IMR-90 (cell line): ENCODE measurements at regions not wholly inside any gene's neighbourhood (a gene's known extent, or its start where the extent isn't known, plus 50 kb on each side); places are given as distances from the start of the nearest gene placed in this dataset.

ENCODE experiments used
- CEBPB ChIP-seq: IDR thresholded peaks from 2 replicates; pipeline ENCODE4 v1.6.1; 2012; ENCODE audit warnings: low read depth, low read length, improper control_type of control experiment
- CHD1 ChIP-seq: IDR thresholded peaks from 2 replicates; pipeline ENCODE4 v1.6.1; 2012; ENCODE audit warnings: low read depth, low read length, improper control_type of control experiment
- CTCF ChIP-seq: conservative IDR thresholded peaks from 2 replicates; pipeline ENCODE4 v1.5.1; 2012; ENCODE audit warnings: mild to moderate bottlenecking, low read depth, low read length, improper control_type of control experiment
- MAFK ChIP-seq: IDR thresholded peaks from 2 replicates; pipeline ENCODE4 v1.6.1; 2012; ENCODE audit warnings: low read depth, low read length, improper control_type of control experiment
- RCOR1 ChIP-seq: IDR thresholded peaks from 2 replicates; pipeline ENCODE4 v1.6.1; 2012; ENCODE audit warnings: mild to moderate bottlenecking, low read length, improper control_type of control experiment; ENCODE audit not compliant: insufficient replicate concordance
- RFX5 ChIP-seq: IDR thresholded peaks from 2 replicates; pipeline ENCODE4 v1.8.0; 2012; ENCODE audit warnings: low read depth, mild to moderate bottlenecking, low read length, moderate library complexity

- TF ChIP-seq RFX5 (no peak), CHD1 (no peak), CTCF (no peak), RCOR1 (no peak), MAFK (no peak), CEBPB (no peak)
Measured at GRCh38 chr15:62822228-62822627, 220.3 kb upstream of the TPM1 start.
